ENCODE measurements at regions not wholly inside any gene's neighbourhood (a gene's known extent, or its start where the extent isn't known, plus 50 kb on each side); places are given as distances from the start of the nearest gene placed in this dataset.

- no peak for TF ChIP-seq ZFAT (CRISPR knock-in tag; conservative IDR thresholded peaks at IDR 0.05)
- no peak for TF ChIP-seq POLR2AphosphoS5 (IDR thresholded peaks at IDR 0.05; ENCODE audit: low read depth, low read length)
- no peak for TF ChIP-seq CENPBD1 (CRISPR knock-in tag; IDR thresholded peaks at IDR 0.05; ENCODE audit: borderline replicate concordance, low read depth)
- no peak for TF ChIP-seq CTCF (CRISPR knock-in tag; IDR thresholded peaks at IDR 0.05)
- no peak for TF ChIP-seq AGO2 (optimal IDR thresholded peaks at IDR 0.05; ENCODE audit: low read depth, low read length)
Measured at GRCh38 chr3:26279091-26279490, 343.5 kb upstream of the LRRC3B start.

All from HepG2 (cell line).